Stimulated activated CD4-positive, alpha-beta T cell treated with anti-CD3 and anti-CD28 coated beads, Interleukin-2, amount 100 ng/mL, for 48 hours (primary cell): ENCODE measurements at regions not wholly inside any gene's neighbourhood (a gene's known extent, or its start where the extent isn't known, plus 50 kb on each side); places are given as distances from the start of the nearest gene placed in this dataset.

Source experiments
- DNase-seq, 2 donors: peaks; one replicate each; pipeline ENCODE4 v3.0.0-alpha.2; 2020

- DNase-seq = no peak
These were observed 493.7 kb downstream of the ZNF608 start for GRCh38 chr5:124252747-124253146.

GRCh38 chr5:124252191-124252638 is 494.2 kb downstream of the ZNF608 start:
- no peak for DNase-seq

- no peak for DNase-seq
These were observed 501.2 kb downstream of the ZNF608 start for GRCh38 chr5:124245276-124245675.

DNA sequence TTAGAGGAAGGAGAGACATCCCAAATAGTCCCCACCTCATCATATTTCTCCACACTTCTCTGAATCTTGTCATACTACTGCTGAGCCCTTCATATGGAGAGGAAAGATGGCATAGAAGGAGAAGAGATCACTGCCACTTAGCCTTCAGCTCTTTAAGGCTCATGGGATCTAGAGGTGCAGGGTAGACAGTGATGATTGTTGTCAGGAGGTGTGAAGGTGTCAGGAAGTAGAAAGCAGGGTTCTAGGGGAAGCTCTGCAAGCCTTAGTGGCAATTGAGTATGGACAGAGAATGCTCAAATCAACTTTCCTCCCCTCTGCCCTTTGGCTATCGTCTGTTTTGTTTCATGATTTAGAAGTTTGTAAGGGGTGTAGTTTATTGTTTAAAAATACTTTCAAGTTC is 505.7 kb downstream of the ZNF608 start:
- no peak for DNase-seq

DNA sequence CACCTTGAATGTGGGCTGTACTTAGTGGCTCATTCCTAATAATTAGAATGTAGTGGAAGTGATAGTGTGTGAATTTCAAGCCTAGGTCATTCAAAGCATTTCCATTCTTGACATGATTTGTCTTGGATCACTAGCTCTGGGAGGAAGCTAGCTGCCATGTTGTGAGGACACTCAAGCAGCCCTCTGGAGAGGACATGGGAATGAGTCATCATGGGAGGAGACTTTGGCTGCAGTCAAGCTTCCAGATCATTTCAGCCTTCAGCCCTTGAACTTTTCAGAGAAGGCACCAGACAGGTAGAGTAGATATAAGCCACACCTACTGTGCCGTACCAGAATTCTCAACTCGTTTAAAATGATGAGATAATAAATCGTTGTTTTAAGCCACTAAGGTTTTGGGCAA is 506.9 kb downstream of the ZNF608 start:
- DNase-seq = no peak

- DNase-seq = no peak
These were observed 508.1 kb downstream of the ZNF608 start for GRCh38 chr5:124238350-124238749.

GRCh38 chr5:124237206-124237695 is 509.2 kb downstream of the ZNF608 start:
- no peak for DNase-seq

- DNase-seq = no peak
These were observed 509.9 kb downstream of the ZNF608 start for GRCh38 chr5:124236361-124237205.

DNA sequence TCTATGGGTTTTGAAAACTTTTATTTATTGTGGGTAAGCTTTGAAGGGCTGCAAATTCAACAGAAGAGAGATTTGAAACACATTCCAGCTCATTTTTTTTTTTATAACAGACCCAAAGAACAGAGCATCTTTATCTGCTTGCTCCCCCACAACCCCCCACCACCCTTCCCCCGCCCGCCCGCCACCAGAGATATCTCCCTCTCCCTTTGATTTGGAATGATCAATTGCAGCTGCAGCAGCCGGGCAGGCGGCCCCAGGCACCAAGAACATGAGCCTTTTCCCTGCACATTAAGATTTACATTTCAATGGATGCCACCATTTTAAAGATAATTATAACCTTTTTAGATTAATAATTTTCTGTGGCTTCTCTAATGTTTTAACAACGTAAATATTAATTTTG is 510.9 kb downstream of the ZNF608 start:
- DNase-seq = no peak

DNA sequence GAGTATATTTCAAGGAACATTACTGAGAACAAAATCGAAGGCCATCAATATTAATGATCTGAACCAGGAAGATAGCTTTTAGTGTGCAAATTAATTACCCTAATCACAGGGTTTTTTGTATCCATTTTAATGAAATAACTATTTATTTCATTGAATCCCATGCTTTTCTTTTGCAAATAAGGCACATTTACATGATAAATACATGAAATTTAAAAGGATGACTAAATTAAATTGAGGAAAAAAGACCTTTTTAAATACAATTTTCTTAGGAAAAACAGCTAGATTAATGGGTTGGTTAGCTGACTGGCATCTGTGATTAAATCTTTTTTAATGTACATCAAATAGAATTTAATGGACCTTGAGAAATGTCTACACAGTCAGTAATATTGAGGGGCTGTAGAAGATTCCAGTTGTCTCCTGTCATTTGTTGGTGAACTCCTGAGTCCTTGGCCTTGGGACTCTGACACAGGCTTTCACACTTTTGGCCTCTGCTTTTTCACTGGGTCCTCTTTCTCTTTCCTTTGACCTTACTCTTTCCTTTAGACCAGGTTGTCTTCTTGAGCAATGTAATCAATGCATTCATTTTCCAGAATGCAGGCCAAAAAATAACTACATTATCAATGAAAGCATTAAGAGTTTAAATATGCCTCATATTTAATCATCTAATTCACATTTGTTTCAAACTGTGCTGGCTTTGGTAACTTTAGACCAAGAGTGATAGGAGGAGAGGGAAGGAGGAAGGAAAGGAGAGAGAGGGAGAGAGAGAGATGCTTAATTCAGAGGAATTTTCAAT is 511.5 kb downstream of the ZNF608 start:
- DNase-seq = no peak

DNA sequence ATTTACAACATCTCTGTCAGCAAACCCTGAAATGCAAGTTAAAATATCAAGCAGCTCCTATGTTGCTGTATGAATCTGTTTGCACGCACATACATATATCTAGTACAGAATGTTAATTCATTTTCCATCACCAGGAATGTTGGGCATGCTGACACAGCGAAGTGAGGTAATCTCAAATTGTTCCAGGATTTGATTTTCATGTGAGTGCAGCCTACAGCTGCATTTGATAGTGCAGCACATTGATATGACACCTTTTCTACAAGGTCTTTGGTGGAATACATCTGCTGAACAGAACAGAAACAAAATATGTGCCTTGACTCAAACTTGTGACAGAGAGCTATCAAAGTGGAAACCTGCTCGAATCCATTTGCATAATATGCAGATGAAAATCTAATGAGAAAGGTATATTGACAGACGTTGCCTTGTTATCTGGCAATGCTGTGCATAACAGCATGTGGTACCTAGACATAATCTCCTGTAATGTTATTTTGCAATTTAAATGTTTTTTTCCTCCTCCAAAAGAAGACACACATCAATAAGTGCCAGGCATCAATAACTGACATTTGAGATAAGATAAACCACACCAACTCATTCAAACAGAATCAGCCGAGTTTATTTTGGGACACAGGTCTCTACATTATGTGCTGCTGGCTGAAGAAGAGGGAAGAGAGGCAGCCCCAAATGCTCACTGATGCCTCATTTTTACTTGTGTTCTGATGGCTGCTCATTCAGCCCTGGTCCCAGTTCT is 512.2 kb downstream of the ZNF608 start:
- no peak for DNase-seq

GRCh38 chr5:124232515-124232914 is 513.9 kb downstream of the ZNF608 start:
- no peak for DNase-seq

DNA sequence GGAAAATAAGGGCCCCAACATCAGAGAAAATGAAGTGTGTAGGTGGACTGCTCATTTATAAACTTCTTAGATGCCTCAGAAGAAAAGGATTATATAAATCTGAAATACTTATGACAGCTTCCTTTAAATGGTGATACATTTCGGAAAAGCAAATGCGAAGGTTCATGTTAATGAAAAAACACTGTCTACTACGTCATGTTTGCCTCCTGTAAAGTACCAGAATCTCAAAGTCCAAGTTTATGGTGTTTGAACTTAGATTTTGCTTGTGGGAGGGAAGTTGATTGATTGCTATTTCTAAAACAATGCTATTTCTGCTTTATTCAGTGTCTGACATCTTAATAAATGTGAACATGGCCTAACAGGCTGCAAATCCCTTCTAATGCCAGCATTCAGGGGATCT is 514.6 kb downstream of the ZNF608 start:
- no peak for DNase-seq

DNA sequence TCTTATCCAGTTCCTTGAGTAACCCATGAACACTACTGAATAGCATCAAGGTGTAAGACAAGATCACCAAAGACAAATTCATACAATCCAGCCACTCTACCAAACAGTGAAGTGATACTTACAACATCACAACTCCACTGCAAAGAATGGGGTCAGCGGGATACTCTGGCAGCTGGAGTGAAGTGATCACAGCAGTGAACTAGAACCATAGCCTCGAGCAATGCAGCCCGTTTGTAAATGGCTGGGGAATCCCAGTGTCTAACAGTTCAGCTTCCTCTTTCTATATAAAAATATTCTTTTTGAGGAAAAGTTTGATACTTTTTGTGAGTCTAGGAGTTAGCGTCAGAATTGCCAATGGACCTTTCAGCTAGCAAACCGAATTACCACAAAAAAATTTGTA is 515.2 kb downstream of the ZNF608 start:
- no peak for DNase-seq

- no peak for DNase-seq
These were observed 516.0 kb downstream of the ZNF608 start for GRCh38 chr5:124230456-124230855.

- no peak for DNase-seq
These were observed 517.1 kb downstream of the ZNF608 start for GRCh38 chr5:124229352-124229751.

GRCh38 chr5:124227914-124228313 is 518.5 kb downstream of the ZNF608 start:
- no peak for DNase-seq

- no peak for DNase-seq
These were observed 526.0 kb downstream of the ZNF608 start for GRCh38 chr5:124220418-124220817.

DNA sequence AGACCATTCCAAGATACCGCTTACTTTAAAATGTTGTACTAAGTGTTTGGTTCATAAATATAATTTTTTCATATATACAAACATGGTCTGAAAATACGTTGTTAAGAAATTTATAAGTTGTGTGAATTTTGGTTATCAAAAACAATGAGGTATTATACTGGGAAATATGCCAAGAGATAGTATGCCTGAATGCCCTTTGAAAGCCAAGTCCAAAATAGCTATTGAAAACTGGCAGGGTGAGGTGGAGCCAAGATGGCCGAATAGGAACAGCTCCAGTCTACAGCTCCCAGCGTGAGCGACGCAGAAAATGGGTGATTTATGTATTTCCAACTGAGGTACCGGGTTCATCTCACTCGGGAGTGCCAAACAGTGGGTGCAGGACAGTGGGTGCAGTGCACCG is 533.5 kb downstream of the ZNF608 start:
- DNase-seq = no peak

- DNase-seq = no peak
These were observed 536.1 kb downstream of the ZNF608 start for GRCh38 chr5:124210111-124210910.

- no peak for DNase-seq
These were observed 539.3 kb downstream of the ZNF608 start for GRCh38 chr5:124207118-124207517.

DNA sequence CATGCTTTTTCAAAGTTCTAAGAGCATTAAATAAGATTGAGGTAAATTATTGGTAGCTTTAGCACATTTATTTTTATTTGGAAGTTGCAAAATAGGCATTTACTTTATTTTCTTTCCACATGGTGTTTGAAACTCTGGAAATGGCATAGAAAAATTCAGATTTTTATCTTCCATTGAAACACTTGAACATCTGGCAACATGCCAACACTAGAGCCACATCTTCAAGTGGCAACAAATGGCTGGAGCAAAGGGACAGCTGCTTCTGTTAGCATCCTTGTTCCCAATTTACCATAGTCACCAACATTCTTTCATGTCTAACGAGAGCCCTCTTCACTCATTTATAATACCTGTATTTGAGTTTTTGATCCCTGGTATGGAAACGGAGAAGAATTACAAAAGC is 539.9 kb downstream of the ZNF608 start:
- no peak for DNase-seq
